NB4 (cell line): ENCODE measurements at regions not wholly inside any gene's neighbourhood (a gene's known extent, or its start where the extent isn't known, plus 50 kb on each side); places are given as distances from the start of the nearest gene placed in this dataset.

Source experiments
- DNase-seq: peaks from one replicate; pipeline ENCODE4 v3.0.0; 2010; ENCODE audit warnings: low read depth
- H3K4me3 ChIP-seq: one replicate; pipeline ENCODE4 v1.5.1; 2011; ENCODE audit warnings: mild to moderate bottlenecking, low read depth, low read length, moderate library complexity
- MYC ChIP-seq: IDR thresholded peaks from 2 replicates; pipeline ENCODE4 v1.6.1; 2011; ENCODE audit warnings: low read depth, low read length
- POLR2A ChIP-seq: IDR thresholded peaks from 2 replicates; pipeline ENCODE4 v1.6.1; 2011; ENCODE audit warnings: mild to moderate bottlenecking; ENCODE audit not compliant: insufficient read length; ENCODE audit errors: extremely low read depth
- TF ChIP-seq, protein P1 (sequence below): IDR thresholded peaks from 2 replicates; pipeline ENCODE4 v1.6.1; 2011; ENCODE audit warnings: low read depth, low read length
- TF ChIP-seq, protein P2 (sequence below): IDR thresholded peaks from one replicate; pipeline ENCODE4 v1.5.1; 2012; ENCODE audit warnings: low read depth, low read length

DNA sequence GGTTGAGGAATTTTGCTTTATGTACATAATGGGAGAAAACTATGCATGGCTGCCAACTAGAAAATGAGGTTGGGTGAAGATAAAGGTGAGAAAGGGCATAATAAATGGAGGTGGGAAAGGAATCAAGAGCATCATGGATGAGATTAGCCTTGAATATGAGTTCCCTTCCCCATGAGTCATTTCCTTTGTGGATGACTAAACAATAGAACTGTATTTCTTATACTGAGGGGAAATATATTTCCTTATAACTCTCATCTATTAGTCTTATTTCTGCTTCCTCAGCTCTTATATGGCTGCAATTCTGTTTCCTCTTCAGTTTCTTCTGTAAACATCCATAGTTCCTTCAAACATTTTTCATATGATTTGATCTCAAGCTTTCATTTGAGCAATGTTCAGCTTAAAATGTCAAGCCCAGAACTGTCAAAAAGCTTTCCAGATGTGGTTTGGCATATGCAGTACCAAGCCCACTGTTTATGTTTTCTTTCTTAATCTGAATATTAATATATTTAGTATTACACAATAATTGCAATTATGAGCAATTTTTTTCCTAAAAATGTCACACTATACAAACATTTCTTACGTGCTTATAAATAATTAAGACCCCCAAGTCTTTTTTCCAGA is 100.7 kb upstream of the GRPR start:
- no peak for DNase-seq
- H3K4me3 ChIP-seq = no peak overlapping the region
- TF ChIP-seq, protein P1, sequence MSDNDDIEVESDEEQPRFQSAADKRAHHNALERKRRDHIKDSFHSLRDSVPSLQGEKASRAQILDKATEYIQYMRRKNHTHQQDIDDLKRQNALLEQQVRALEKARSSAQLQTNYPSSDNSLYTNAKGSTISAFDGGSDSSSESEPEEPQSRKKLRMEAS = no peak
- no peak for TF ChIP-seq POLR2A
- TF ChIP-seq, protein P2, sequence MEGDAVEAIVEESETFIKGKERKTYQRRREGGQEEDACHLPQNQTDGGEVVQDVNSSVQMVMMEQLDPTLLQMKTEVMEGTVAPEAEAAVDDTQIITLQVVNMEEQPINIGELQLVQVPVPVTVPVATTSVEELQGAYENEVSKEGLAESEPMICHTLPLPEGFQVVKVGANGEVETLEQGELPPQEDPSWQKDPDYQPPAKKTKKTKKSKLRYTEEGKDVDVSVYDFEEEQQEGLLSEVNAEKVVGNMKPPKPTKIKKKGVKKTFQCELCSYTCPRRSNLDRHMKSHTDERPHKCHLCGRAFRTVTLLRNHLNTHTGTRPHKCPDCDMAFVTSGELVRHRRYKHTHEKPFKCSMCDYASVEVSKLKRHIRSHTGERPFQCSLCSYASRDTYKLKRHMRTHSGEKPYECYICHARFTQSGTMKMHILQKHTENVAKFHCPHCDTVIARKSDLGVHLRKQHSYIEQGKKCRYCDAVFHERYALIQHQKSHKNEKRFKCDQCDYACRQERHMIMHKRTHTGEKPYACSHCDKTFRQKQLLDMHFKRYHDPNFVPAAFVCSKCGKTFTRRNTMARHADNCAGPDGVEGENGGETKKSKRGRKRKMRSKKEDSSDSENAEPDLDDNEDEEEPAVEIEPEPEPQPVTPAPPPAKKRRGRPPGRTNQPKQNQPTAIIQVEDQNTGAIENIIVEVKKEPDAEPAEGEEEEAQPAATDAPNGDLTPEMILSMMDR = no peak
- no peak for TF ChIP-seq MYC

DNA sequence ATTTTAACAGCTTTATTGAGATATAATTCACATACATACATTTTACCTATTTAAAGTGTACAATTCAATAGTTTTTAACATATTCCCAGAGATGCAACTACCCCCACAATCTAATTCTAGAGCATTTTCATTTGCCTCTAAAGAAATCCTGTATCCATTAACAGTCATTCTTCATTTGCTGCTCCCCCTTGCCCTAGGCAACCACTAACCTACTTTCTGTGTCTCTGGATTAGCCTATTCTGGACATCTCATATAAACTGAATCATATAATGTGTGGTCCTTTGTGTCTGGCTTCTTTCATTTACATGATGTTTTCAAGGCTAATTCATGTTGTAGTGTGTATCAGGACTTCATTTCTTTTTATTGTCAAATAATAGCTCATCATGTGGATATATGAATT is 105.1 kb upstream of the GRPR start:
- H3K4me3 ChIP-seq = no peak overlapping the region
- no peak for DNase-seq
- TF ChIP-seq POLR2A (no peak), MYC (no peak)
- TF ChIP-seq, protein P2 = no peak
- TF ChIP-seq, protein P1 = no peak

DNA sequence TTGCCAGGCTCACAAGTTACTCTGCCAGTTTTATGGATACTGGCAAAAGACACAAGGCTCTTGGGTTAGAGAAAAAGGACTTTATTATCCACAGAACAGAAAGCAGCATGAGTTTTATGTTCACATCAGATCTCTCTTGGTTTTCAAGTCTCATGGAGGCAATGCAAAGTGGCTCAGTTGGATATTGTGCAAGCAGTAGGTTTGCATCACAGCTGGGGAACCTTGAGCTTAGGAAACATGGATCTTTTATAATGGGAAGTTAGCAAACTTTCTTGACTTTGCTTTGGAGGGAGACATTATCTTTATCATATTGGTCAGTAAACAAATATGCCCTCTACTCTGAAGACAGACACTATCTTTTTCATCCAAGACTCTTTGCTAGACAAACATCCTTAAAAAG is 109.2 kb upstream of the GRPR start:
- TF ChIP-seq MYC = no peak
- no peak for TF ChIP-seq POLR2A
- TF ChIP-seq, protein P2 = no peak
- TF ChIP-seq, protein P1 = no peak
- no peak overlapping the region for H3K4me3 ChIP-seq
- peak; percentile 4 for DNase-seq

DNA sequence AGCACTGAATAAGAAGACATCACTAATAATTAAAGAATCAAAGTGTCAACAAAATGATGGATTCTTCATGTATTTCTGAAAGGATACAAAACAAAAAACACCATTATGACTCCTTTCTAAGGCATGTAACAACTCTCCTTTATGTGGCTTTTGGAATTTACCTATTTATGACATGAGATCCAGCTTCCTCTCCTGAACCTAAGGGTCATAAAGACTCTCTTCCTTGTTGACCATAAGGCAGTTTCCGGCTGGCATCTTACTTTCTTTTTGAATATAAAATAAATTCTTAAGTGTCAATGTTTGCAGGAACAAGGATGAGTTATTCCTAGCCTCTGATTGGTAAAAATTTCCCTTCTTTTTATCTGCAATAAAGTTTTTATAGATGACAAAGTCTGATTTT is 111.1 kb upstream of the GRPR start:
- TF ChIP-seq, protein P2 = no peak
- TF ChIP-seq, protein P1 = no peak
- no peak for TF ChIP-seq MYC
- no peak for TF ChIP-seq POLR2A
- no peak for DNase-seq
- no peak overlapping the region for H3K4me3 ChIP-seq

DNA sequence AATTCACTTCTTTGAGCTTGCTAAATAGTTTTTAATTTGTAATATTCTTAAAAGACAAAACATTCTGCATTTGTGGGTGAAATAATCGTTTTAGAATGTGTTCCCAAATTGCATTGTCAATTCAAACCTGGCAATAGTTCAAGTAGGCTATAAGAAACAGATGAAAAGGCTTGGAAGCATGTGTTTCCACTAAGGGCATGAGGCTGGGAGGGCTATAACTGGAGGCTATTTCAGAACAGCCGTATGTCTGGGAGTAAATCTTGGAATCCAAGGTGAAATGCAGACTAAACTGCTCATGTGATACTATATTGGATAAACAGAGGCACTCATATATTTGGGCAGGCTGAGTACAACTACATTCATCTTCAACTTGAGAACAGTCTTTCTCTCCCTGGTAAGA is 117.4 kb upstream of the GRPR start:
- no peak overlapping the region for H3K4me3 ChIP-seq
- TF ChIP-seq MYC (no peak), POLR2A (no peak)
- TF ChIP-seq, protein P1 = no peak
- TF ChIP-seq, protein P2 = no peak
- no peak for DNase-seq
